Stomach (tissue), 4 donors: ENCODE measurements at regions not wholly inside any gene's neighbourhood (a gene's known extent, or its start where the extent isn't known, plus 50 kb on each side); places are given as distances from the start of the nearest gene placed in this dataset.

Experiments used
- EP300 ChIP-seq: sonication (generic); formaldehyde crosslinking; IDR thresholded peaks from one replicate; pipeline ENCODE4 v1.6.1; 2017; ENCODE audit warnings: antibody characterized with exemption
- POLR2A ChIP-seq, 4 donors: fragments of 450-650 bp; IDR thresholded peaks; one replicate each; pipeline ENCODE4 v1.6.1; 2016; ENCODE audit warnings: antibody characterized with exemption in 4 of 4, control low read depth in 2 of 4, mild to moderate bottlenecking in 1 of 4, moderate library complexity in 1 of 4
- TF ChIP-seq, protein P1 (sequence below), 7 experiments: fragments of 450-650 bp in 4 of 7; fragments of 200-600 bp in 3 of 7; sonication (generic) in 3 of 7; IDR thresholded peaks; one replicate each; pipeline ENCODE4 v1.5.1; 2016 to 2019; ENCODE audit warnings: antibody characterized with exemption in 7 of 7, control low read depth in 2 of 7, mild to moderate bottlenecking in 1 of 7

DNA sequence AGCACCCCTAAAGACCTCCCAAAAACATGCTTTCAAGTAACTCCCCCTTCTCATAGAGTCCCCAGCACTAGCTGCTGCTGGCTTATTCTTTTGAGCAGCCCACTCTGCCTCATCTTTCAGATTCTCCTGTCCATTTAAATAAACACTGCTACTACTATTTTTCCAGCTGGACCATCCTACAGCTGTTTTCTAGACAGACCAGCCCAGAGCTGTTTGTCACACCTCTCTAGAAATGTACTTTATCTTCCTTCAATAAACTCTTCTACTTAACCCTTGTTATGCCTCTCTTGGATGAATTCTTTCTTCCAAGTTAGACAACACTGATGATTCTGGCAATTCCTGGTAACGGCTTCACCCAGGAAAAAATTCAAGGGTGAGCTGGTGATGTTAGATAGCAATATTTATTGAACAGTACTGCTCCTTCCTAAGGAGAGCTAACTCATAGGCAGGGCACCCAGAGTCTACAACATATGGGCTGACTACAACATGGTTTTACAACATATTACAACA lies 995.7 kb downstream of the LRFN5 start:
- TF ChIP-seq, protein P1, sequence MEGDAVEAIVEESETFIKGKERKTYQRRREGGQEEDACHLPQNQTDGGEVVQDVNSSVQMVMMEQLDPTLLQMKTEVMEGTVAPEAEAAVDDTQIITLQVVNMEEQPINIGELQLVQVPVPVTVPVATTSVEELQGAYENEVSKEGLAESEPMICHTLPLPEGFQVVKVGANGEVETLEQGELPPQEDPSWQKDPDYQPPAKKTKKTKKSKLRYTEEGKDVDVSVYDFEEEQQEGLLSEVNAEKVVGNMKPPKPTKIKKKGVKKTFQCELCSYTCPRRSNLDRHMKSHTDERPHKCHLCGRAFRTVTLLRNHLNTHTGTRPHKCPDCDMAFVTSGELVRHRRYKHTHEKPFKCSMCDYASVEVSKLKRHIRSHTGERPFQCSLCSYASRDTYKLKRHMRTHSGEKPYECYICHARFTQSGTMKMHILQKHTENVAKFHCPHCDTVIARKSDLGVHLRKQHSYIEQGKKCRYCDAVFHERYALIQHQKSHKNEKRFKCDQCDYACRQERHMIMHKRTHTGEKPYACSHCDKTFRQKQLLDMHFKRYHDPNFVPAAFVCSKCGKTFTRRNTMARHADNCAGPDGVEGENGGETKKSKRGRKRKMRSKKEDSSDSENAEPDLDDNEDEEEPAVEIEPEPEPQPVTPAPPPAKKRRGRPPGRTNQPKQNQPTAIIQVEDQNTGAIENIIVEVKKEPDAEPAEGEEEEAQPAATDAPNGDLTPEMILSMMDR (IDR thresholded peaks at IDR 0.05), result no peak
- TF ChIP-seq EP300, result no peak
- no peak for TF ChIP-seq POLR2A (IDR thresholded peaks at IDR 0.05)
